DND-41 (cell line): ENCODE measurements at regions not wholly inside any gene's neighbourhood (a gene's known extent, or its start where the extent isn't known, plus 50 kb on each side); places are given as distances from the start of the nearest gene placed in this dataset.

Experiments used
- ATAC-seq: fragments of 200-7000 bp; cut with Tn5 transposase; 3 replicates; pipeline ENCODE4 v1.9.1; 2021; ENCODE audit warnings: low read depth; ENCODE audit not compliant: insufficient read depth
- DNase-seq: peaks from one replicate; pipeline ENCODE4 v3.0.0-alpha.2; 2020
- H2AFZ ChIP-seq: 2 replicates; pipeline ENCODE4 v1.6.0; 2012; ENCODE audit warnings: low read depth, low read length
- H3K27ac ChIP-seq: 2 replicates; pipeline ENCODE4 v1.5.1; 2012; ENCODE audit warnings: low read length, inconsistent platforms
- H3K27me3 ChIP-seq: fragments of 200-600 bp; sonication (generic); 2 replicates; pipeline ENCODE4 v1.6.0; 2012; ENCODE audit warnings: low read length, mild to moderate bottlenecking, inconsistent platforms; ENCODE audit not compliant: insufficient read depth, poor library complexity
- H3K36me3 ChIP-seq: 2 replicates; pipeline ENCODE4 v1.5.1; 2012; ENCODE audit warnings: low read length, inconsistent platforms; ENCODE audit not compliant: insufficient read depth
- H3K4me1 ChIP-seq: 2 replicates; pipeline ENCODE4 v1.5.1; 2012; ENCODE audit warnings: mild to moderate bottlenecking, low read length; ENCODE audit not compliant: insufficient read depth
- H3K4me2 ChIP-seq: 2 replicates; pipeline ENCODE4 v1.6.0; 2012; ENCODE audit warnings: mild to moderate bottlenecking, moderate library complexity, low read length, inconsistent platforms; ENCODE audit not compliant: insufficient read depth
- H3K4me3 ChIP-seq, 2 experiments: fragments of 200-600 bp in 1 of 2; shearing (Covaris generic) in 1 of 2; 2 replicates each; pipeline ENCODE4 v1.5.1; 2012 to 2016; ENCODE audit warnings: inconsistent platforms in 2 of 2, low read length in 2 of 2, mild to moderate bottlenecking in 2 of 2, low read depth in 1 of 2, moderate library complexity in 1 of 2
- H3K79me2 ChIP-seq: 2 replicates; pipeline ENCODE4 v1.6.0; 2012; ENCODE audit warnings: low read length, inconsistent platforms; ENCODE audit not compliant: insufficient read depth
- H3K9ac ChIP-seq: 2 replicates; pipeline ENCODE4 v1.6.0; 2012; ENCODE audit warnings: low read depth, mild to moderate bottlenecking, inconsistent platforms, low read length, moderate library complexity
- H3K9me3 ChIP-seq: 2 replicates; pipeline ENCODE4 v1.5.1; 2012; ENCODE audit warnings: low read length, moderate library complexity, mild to moderate bottlenecking, inconsistent platforms; ENCODE audit not compliant: insufficient read depth, severe bottlenecking
- H4K20me1 ChIP-seq: 2 replicates; pipeline ENCODE4 v1.6.0; 2012; ENCODE audit warnings: low read length; ENCODE audit not compliant: insufficient read depth
- EZH2 ChIP-seq: IDR thresholded peaks from 3 replicates; pipeline ENCODE4 v1.6.1; 2012; ENCODE audit warnings: borderline replicate concordance, low read depth, mild to moderate bottlenecking, moderate library complexity, low read length, inconsistent platforms; ENCODE audit not compliant: severe bottlenecking
- TF ChIP-seq, protein P1 (sequence below): IDR thresholded peaks from 2 replicates; pipeline ENCODE4 v1.5.1; 2012; ENCODE audit warnings: borderline replicate concordance, low read length, moderate library complexity, mild to moderate bottlenecking; ENCODE audit not compliant: poor library complexity, severe bottlenecking; ENCODE audit errors: extremely low read depth

DNA sequence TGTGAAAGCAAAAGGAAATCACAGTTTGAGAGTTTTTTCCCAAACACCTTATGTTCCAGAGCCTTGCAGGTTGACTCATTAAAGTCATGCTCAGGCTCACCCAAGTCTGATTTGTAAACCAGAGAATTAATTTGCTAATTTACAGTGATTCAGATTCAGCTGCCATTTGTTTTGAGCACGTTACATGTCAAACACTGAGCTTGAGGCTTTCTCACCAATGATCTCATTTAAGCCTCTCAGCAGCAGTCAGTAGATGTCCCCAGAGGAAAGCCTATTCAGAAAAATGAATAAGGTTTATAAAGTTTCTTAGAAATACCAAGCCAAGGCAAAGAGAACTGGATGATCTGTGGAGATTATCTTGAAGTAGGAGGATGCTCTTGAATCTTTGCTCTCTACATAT lies 420.4 kb downstream of the HTR7 start:
- no peak for TF ChIP-seq EZH2
- TF ChIP-seq, protein P1, sequence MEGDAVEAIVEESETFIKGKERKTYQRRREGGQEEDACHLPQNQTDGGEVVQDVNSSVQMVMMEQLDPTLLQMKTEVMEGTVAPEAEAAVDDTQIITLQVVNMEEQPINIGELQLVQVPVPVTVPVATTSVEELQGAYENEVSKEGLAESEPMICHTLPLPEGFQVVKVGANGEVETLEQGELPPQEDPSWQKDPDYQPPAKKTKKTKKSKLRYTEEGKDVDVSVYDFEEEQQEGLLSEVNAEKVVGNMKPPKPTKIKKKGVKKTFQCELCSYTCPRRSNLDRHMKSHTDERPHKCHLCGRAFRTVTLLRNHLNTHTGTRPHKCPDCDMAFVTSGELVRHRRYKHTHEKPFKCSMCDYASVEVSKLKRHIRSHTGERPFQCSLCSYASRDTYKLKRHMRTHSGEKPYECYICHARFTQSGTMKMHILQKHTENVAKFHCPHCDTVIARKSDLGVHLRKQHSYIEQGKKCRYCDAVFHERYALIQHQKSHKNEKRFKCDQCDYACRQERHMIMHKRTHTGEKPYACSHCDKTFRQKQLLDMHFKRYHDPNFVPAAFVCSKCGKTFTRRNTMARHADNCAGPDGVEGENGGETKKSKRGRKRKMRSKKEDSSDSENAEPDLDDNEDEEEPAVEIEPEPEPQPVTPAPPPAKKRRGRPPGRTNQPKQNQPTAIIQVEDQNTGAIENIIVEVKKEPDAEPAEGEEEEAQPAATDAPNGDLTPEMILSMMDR: no peak
- Histone ChIP-seq H3K27me3 (no peaks in the 10 kb centered on the region), H3K27ac (no peak overlapping the region), H3K79me2 (no peaks in the 10 kb centered on the region), H3K9ac (no peak overlapping the region), H3K4me2 (no peak overlapping the region), H4K20me1 (no peaks in the 10 kb centered on the region), H3K9me3 (no peaks in the 10 kb centered on the region), H3K36me3 (no peaks in the 10 kb centered on the region), H2AFZ (no peak overlapping the region), H3K4me1 (no peaks in the 10 kb centered on the region), H3K4me3 (no peak overlapping the region)
- ATAC-seq: no peak
- no peak for DNase-seq

DNA sequence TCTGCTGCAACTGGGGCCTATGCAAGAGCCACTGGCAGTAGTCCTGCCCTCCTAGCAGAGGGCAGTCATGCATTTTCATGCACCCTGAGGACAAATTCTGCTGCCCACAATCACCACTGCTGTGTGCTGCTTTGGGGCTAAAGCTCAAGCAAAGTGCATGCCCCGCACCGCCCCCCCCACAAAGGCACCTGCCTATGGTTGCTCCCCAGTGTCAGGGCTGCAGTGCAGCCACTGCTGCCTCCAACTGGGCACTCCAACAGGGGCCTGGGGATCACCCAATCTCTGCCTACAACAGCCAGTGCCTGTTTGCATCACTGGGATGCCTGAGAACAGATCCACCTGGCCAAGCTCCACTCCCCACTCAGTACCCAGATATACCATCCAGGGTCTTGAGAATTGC lies 417.0 kb downstream of the HTR7 start:
- H3K36me3 ChIP-seq: no peaks in the 10 kb centered on the region
- H3K79me2 ChIP-seq: no peaks in the 10 kb centered on the region
- ATAC-seq (no peak), DNase-seq (no peak)
- no peaks in the 10 kb centered on the region for H3K4me1 ChIP-seq
- no peak overlapping the region for H3K27ac ChIP-seq
- H4K20me1 ChIP-seq: no peaks in the 10 kb centered on the region
- no peak overlapping the region for H3K4me3 ChIP-seq
- H2AFZ ChIP-seq: no peak overlapping the region
- no peak overlapping the region for H3K4me2 ChIP-seq
- no peaks in the 10 kb centered on the region for H3K27me3 ChIP-seq
- TF ChIP-seq, protein P1: no peak
- TF ChIP-seq EZH2: no peak
- H3K9me3 ChIP-seq: no peaks in the 10 kb centered on the region
- H3K9ac ChIP-seq: no peak overlapping the region

DNA sequence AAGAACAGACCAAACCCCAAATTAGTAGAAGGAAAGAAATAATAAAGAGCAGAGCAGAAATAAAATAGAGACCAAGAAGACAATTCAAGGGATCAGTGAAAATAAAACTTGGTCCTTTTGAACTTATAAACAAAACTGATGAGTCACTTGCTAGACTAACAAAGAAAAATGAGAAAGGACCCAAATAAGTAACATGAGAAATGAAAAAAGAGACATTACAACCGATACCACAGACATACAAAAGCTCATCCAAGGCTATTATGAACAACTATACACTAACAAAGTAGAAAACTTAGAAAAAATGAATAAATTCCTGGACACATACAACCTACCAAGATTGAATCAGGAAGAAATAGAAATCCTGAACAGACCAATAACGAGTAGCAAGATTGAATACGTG lies 414.5 kb downstream of the HTR7 start:
- no peak overlapping the region for H3K9ac ChIP-seq
- no peak for DNase-seq

DNA sequence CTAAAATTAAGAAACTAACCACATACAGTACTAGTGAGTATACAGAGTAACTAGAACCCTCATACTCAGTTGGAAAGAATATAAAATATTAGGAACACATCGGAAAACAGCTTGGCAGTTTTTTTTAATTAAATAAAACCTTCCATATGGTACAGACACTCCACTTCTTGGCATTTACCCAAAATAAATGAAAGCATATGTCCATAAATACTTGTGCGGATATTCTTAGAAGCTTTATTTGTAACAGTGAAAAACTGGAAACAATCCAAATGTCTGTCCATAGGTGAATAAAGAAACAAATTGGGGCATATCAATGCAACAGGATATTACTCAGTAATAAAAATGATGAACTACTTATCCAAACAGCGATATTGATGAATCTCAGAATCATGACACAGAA lies 410.0 kb downstream of the HTR7 start:
- H3K4me1 ChIP-seq: no peaks in the 10 kb centered on the region
- H3K4me3 ChIP-seq: no peak overlapping the region
- TF ChIP-seq, protein P1: no peak
- TF ChIP-seq EZH2: no peak
- no peaks in the 10 kb centered on the region for H3K27me3 ChIP-seq
- H2AFZ ChIP-seq: no peak overlapping the region
- no peaks in the 10 kb centered on the region for H4K20me1 ChIP-seq
- H3K9me3 ChIP-seq: no peaks in the 10 kb centered on the region
- no peaks in the 10 kb centered on the region for H3K36me3 ChIP-seq
- H3K4me2 ChIP-seq: no peak overlapping the region
- no peaks in the 10 kb centered on the region for H3K79me2 ChIP-seq
- no peak for DNase-seq
- no peak overlapping the region for H3K9ac ChIP-seq
- H3K27ac ChIP-seq: no peak overlapping the region
- ATAC-seq: no peak

More for the DNA sequence above, 414.5 kb downstream of the HTR7 start:
- no peak overlapping the region for H3K4me3 ChIP-seq
- H3K4me2 ChIP-seq: no peak overlapping the region
- H3K4me1 ChIP-seq: no peaks in the 10 kb centered on the region
- no peak for ATAC-seq
- H2AFZ ChIP-seq: no peak overlapping the region
- H3K79me2 ChIP-seq: no peaks in the 10 kb centered on the region
- no peak for TF ChIP-seq EZH2
- TF ChIP-seq, protein P1: no peak
- H3K36me3 ChIP-seq: no peaks in the 10 kb centered on the region
- no peaks in the 10 kb centered on the region for H3K9me3 ChIP-seq
- no peaks in the 10 kb centered on the region for H3K27me3 ChIP-seq
- no peaks in the 10 kb centered on the region for H4K20me1 ChIP-seq
- H3K27ac ChIP-seq: no peak overlapping the region
